ENCODE measurements at regions not wholly inside any gene's neighbourhood (a gene's known extent, or its start where the extent isn't known, plus 50 kb on each side); places are given as distances from the start of the nearest gene placed in this dataset.
A peak's percentile ranks its signal among the peaks of the same experiment; 100 is the strongest.

DNA sequence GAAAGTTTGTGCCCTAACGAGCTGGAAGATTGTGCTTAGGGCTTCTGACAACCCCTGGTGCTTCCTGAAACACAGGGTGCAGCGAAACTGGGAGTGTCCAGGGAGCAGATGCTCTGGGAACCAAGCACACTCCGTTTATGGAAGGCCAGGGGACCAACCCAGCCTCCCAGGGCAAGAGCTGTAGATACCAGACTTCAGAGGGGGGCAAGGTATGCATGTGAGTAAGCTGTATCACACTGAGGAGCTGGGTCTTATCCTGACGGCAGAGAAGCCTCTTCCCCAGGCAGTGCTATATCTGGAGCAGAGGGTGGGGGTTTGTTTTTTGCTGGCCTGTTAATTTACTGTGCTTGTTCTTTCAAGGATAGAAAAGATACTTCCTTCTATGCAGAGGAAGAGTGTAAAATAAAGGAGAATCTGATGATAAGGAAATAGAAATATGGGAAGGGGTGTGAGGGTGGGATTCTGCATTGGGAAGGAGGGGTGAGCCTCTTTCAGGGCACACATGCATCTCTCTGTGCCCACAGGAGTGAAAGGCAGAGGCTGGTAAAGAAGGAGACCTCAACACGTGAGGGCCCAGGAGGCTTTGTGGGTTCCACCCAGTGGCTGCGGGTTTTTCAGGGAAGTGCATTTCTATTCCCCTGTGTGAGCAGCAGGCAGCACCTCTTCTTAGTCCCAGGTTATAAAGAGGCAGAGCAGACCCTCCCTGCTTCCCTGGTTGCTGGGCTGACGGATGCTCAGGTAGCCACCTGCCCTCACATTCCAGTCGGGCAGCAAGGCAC is 314.1 kb downstream of the TCERG1L start:
- DNase-seq (ENCODE audit: low read depth in 2 of 3, low spot score in 2 of 3): no peak

DNA sequence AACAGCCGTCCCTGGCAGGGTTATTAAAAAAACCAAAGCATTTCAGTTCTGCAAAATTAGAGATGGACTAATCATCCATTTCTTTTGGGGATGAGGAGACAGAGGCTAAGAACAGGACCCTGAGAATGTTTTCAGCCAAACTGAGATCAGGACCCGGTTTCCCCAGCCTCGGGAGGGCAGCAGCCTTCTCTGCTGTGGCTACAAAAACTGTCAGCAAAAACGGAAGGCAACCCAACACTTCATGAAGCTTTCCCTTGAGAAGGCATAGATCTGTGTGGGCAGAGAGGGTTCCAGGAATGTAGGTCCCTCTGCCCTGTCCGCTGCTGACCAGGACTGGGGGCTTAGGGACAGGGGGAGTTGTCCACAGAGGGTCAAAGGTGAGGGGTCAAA is 313.5 kb downstream of the TCERG1L start:
- no peak for DNase-seq (ENCODE audit: low read depth in 2 of 3, low spot score in 2 of 3)

DNA sequence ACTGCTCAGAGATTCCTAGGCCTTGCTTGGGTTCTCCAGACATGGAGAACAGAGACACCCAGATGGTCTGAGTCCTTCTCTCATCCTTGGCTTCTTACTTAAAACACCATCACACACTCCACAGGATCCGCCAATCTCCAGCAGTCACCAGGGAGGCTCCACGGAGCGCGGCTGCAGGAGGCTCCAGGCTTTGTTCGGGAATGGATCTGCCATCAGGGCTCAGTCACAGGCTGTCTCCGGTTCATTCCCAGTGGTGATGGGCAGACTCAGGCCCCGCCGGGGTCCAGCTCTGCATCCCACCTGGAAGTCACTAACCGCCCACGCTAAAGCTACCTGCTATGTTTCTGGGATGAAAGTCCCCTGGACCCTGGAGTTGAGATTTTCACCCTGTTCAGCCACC is 312.9 kb downstream of the TCERG1L start:
- no peak for DNase-seq (ENCODE audit: low read depth in 2 of 3, low spot score in 2 of 3)

GRCh38 chr10:130999376-131000202 is 311.9 kb downstream of the TCERG1L start:
- no peak for DNase-seq (ENCODE audit: low read depth in 2 of 3, low spot score in 2 of 3)

DNA sequence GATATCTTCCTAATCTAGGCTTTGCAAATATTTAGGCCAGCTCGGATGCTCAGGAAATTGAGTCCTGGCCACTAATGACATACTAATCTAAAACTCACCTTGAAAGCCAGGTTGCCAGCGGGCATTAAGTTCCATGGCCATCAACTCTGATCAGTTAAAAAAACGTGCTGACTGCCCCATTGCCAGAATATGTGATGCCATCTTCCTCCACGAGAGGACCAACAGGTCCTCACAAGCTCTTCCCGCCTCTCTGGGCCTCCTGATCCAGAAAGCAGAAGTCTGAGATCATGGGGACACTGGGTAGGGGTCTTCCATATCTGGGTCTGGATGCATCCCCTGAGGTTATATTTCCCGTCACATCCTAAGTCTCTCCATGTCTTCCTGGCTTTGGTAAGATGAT is 311.3 kb downstream of the TCERG1L start:
- DNase-seq (ENCODE audit: low read depth in 2 of 3, low spot score in 2 of 3): no peak

- DNase-seq (ENCODE audit: low read depth in 2 of 3, low spot score in 2 of 3): peak in 1 of 3 donors; percentile 17
Observed at GRCh38 chr10:131000743-131001142, 310.8 kb downstream of the TCERG1L start.

DNA sequence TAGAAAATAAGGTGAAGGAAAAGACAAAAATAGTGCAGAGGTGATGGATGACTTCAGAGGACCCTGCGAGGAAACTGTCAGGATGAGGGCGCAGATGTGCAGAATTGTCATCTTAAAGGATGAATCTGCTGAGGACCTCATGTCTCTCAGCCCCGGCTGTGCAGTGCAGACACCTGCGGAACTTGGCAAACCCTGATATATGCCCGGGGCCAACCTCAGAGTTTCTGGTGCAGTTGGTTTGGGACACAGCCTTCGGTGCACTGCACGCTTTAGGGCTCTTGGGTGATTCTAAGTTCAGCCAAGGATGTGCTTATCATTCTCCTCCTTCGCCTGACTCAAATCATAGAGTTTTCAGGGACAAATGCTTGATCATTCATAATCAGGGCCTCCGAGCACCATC is 310.1 kb downstream of the TCERG1L start:
- no peak for DNase-seq (ENCODE audit: low read depth in 2 of 3, low spot score in 2 of 3)

GRCh38 chr10:131002031-131002861 is 309.3 kb downstream of the TCERG1L start:
- DNase-seq (ENCODE audit: low read depth in 2 of 3, low spot score in 2 of 3): peak in 1 of 3 donors; percentile 45

DNA sequence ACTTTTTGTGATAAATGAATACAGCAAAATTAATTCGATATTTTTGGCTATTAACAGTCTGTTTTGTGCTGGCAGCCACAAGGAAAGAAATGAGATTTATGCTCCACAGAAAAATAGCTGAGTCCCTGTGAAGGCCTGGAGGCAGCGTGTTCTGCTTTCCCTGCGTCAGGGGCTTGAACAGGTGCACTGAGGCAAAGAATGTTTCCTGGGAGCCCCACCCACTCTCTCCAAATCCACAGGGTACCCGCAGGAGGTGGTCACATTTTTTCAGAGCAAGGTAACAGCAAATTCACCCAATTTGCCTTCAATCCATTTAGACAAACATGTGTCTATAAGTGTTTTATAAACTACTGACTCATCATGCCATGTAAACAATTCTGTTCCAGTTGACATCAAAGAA is 308.1 kb downstream of the TCERG1L start:
- DNase-seq (ENCODE audit: low read depth in 2 of 3, low spot score in 2 of 3): no peak

DNA sequence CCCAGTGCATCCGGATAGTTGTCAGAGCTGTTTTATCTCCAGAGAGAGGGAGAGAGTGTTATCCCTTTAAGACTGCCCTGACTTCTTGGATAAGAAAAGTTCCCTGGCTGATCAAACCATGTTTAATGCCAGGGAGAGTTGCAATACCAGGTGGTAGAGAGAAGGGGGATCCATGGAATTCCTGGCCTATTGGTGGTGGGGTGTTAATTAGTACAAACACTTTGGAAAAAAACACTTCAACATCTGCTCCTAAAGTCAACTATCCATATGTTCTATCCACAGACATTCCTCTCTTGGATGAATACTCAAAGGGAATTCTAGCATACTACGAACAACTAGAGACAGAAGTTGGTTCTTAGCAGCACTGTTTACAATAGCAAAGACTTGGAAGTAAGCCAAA is 307.2 kb downstream of the TCERG1L start:
- DNase-seq (ENCODE audit: low read depth in 2 of 3, low spot score in 2 of 3): no peak

- no peak for DNase-seq (ENCODE audit: low read depth in 2 of 3, low spot score in 2 of 3)
Observed at GRCh38 chr10:131006458-131007256, 304.9 kb downstream of the TCERG1L start.

DNA sequence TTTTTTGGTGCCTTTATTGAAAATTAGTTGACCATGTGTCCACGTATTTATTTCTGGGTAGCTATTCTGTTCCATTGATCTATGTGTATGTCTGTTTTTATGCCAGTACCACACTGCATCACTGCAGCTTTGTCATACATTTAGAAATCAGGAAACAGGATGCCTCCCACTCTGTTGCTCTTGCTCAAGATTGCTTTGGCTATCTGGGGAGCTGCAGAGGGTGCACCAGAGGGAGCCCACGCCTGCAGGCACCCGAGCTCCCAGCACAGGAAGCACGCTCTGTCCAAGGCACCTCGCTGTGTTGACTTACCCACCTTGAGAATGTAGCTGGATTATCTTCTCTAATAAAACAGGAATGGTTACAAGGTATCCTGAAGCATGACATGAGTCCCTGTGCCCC is 301.7 kb downstream of the TCERG1L start:
- DNase-seq (ENCODE audit: low read depth in 2 of 3, low spot score in 2 of 3): no peak

- DNase-seq (ENCODE audit: low read depth in 2 of 3, low spot score in 2 of 3): no peak
Observed at GRCh38 chr10:131010965-131011575, 300.5 kb downstream of the TCERG1L start.

GRCh38 chr10:131011936-131012640 is 299.4 kb downstream of the TCERG1L start:
- no peak for DNase-seq (ENCODE audit: low read depth in 2 of 3, low spot score in 2 of 3)

DNA sequence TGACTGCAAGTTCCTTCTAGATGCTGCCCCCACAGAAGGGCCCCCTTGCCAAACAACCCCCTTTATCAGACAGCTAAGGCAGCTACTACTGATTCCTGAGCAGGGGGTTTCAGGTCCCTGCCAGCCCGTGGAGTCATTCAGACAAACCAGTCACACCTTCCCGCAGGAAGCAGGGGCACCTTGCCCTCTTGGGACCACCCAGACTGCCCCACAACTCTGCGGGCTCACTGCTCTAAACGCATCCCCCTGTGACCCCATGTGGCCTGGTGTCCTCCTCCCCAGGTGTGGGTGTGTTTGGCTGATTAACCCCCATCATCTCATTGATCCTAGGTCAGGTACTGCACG is 298.9 kb downstream of the TCERG1L start:
- no peak for DNase-seq (ENCODE audit: low read depth in 2 of 3, low spot score in 2 of 3)

- DNase-seq (ENCODE audit: low read depth in 2 of 3, low spot score in 2 of 3): no peak
Observed at GRCh38 chr10:131013281-131013912, 298.1 kb downstream of the TCERG1L start.

- no peak for DNase-seq (ENCODE audit: low read depth in 2 of 3, low spot score in 2 of 3)
Observed at GRCh38 chr10:131014271-131014670, 297.2 kb downstream of the TCERG1L start.

DNA sequence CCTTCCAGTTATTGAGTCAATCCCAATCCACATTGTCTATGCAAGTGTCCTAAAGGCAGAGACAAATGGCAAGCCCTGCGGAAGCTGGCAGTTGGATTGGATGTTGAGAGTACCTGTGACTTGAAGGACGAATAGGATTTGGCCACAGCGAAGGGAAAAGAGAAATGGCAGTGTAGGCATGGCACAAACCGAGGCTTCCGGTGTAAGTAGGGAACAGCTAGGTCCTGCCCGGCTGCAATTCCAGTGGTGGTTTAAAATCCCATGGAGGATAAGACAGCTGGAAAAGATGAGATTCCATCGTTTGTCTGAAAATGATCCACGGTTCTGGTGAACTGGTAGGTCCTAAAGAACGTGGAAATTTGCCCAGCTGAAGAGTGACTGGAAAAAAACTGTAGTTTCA is 296.2 kb downstream of the TCERG1L start:
- DNase-seq (ENCODE audit: low read depth in 2 of 3, low spot score in 2 of 3): no peak

- DNase-seq (ENCODE audit: low read depth in 2 of 3, low spot score in 2 of 3): no peak
Observed at GRCh38 chr10:131016556-131016955, 295.0 kb downstream of the TCERG1L start.

Measured in hematopoietic multipotent progenitor cell (in vitro differentiated cells).